ENCODE measurements at regions not wholly inside any gene's neighbourhood (a gene's known extent, or its start where the extent isn't known, plus 50 kb on each side); places are given as distances from the start of the nearest gene placed in this dataset.

DNA sequence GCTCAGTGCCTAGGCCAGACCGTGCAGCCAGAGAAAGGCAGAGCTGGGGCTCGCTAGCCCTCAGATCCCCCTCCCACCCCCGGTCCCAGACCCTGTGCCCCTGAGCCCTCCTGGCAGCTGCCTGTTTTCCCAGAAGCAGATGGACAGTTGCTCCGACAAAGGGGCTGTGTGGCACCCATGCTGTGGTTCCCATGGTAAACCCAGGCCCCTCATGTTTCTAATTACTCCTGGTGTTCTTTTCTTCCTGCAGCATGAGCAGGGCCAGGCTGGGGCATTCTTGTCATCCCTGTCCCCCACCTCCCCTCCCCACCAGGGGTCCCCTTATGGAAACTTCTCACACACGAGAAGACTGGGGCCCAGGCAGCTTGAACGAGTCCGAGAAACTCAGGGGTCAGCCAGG lies 269.6 kb downstream of the HAUS1 start:
- Histone ChIP-seq H3K9me3 (ENCODE audit: control insufficient read depth in 4 of 4, low read length in 3 of 4) (no peaks in the 10 kb centered on the region), H3K27ac (ENCODE audit: low read depth in 1 of 2, low read length in 2 of 2) (no peak overlapping the region), H3K36me3 (ENCODE audit: control insufficient read depth in 4 of 4, insufficient read depth in 3 of 4, low read depth in 1 of 4, low read length in 3 of 4) (no peaks in the 10 kb centered on the region), H3K9ac (ENCODE audit: low read depth in 1 of 2, low read length in 2 of 2) (no peak overlapping the region), H3K4me1 (ENCODE audit: control insufficient read depth in 4 of 4, insufficient read depth in 4 of 4, low read length in 3 of 4) (peaks cover 0 to 3% (median 0%) of the 10 kb centered on the region in 4 donors), H3K4me3 (ENCODE audit: low read depth in 1 of 3, low read length in 3 of 3) (no peak overlapping the region), H3K27me3 (ENCODE audit: control insufficient read depth in 4 of 4, insufficient read depth in 4 of 4, low read length in 3 of 4) (no peaks in the 10 kb centered on the region)
- no peak for TF ChIP-seq EGR1 (IDR thresholded peaks at IDR 0.05; ENCODE audit: low read depth in 2 of 2)
- TF ChIP-seq, protein P1, sequence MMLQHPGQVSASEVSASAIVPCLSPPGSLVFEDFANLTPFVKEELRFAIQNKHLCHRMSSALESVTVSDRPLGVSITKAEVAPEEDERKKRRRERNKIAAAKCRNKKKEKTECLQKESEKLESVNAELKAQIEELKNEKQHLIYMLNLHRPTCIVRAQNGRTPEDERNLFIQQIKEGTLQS (IDR thresholded peaks at IDR 0.05) = no peak
- no peak for TF ChIP-seq HNF4G (IDR thresholded peaks at IDR 0.05)
- no peak for TF ChIP-seq SP1 (IDR thresholded peaks at IDR 0.05)
- TF ChIP-seq HNF4A (conservative IDR thresholded peaks at IDR 0.05) = no peak
- TF ChIP-seq, protein P2, sequence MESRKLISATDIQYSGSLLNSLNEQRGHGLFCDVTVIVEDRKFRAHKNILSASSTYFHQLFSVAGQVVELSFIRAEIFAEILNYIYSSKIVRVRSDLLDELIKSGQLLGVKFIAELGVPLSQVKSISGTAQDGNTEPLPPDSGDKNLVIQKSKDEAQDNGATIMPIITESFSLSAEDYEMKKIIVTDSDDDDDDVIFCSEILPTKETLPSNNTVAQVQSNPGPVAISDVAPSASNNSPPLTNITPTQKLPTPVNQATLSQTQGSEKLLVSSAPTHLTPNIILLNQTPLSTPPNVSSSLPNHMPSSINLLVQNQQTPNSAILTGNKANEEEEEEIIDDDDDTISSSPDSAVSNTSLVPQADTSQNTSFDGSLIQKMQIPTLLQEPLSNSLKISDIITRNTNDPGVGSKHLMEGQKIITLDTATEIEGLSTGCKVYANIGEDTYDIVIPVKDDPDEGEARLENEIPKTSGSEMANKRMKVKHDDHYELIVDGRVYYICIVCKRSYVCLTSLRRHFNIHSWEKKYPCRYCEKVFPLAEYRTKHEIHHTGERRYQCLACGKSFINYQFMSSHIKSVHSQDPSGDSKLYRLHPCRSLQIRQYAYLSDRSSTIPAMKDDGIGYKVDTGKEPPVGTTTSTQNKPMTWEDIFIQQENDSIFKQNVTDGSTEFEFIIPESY (IDR thresholded peaks at IDR 0.05) = no peak
- DNase-seq (ENCODE audit: low spot score) = no peak
- WGBS = 88% methylated on average over 7 of the region's 7 CpGs

DNA sequence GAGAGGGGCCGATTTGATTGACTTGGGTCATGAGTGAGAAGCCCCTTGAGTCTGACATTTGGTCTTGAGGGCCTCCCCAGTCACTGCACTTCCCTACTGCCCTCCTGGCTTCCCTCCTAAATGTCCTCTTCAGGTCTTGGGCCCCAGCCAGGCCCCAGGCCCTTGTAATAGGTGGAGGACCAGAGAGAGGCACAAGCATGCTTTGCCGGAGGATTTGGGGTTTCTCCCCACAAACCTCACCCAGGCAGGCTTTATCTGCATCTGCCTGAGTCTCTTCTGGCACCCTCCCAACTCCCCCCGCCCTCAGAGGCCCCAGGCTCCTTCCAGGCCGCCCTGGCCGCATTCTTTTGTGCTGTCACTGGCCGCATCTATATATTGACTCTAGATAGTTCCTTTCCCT lies 270.7 kb downstream of the HAUS1 start:
- peak; percentile 44 for DNase-seq (ENCODE audit: low spot score)
- no peak overlapping the region for H3K27ac ChIP-seq (ENCODE audit: low read depth in 1 of 2, low read length in 2 of 2)
- H3K4me3 ChIP-seq (ENCODE audit: low read depth in 1 of 3, low read length in 3 of 3) = no peak overlapping the region
- H3K9ac ChIP-seq (ENCODE audit: low read depth in 1 of 2, low read length in 2 of 2) = no peak overlapping the region
- TF ChIP-seq RAD21 (IDR thresholded peaks at IDR 0.05) (no peak), HNF4A (conservative IDR thresholded peaks at IDR 0.05) (no peak), NR2F2 (IDR thresholded peaks at IDR 0.05) (no peak), HNF4G (IDR thresholded peaks at IDR 0.05) (no peak), RXRA (IDR thresholded peaks at IDR 0.05) (no peak), JUND (IDR thresholded peaks at IDR 0.05) (no peak), GABPA (IDR thresholded peaks at IDR 0.05 in 1 of 2, conservative IDR thresholded peaks at IDR 0.05 in 1 of 2) (no peak), FOXA2 (IDR thresholded peaks at IDR 0.05) (no peak), FOXA1 (IDR thresholded peaks at IDR 0.05) (no peak), EGR1 (IDR thresholded peaks at IDR 0.05; ENCODE audit: low read depth in 2 of 2) (no peak), SP1 (IDR thresholded peaks at IDR 0.05) (no peak), TAF1 (conservative IDR thresholded peaks at IDR 0.05) (no peak), YY1 (IDR thresholded peaks at IDR 0.05) (no peak)
- TF ChIP-seq, protein P2 (IDR thresholded peaks at IDR 0.05) = no peak
- TF ChIP-seq, protein P3, sequence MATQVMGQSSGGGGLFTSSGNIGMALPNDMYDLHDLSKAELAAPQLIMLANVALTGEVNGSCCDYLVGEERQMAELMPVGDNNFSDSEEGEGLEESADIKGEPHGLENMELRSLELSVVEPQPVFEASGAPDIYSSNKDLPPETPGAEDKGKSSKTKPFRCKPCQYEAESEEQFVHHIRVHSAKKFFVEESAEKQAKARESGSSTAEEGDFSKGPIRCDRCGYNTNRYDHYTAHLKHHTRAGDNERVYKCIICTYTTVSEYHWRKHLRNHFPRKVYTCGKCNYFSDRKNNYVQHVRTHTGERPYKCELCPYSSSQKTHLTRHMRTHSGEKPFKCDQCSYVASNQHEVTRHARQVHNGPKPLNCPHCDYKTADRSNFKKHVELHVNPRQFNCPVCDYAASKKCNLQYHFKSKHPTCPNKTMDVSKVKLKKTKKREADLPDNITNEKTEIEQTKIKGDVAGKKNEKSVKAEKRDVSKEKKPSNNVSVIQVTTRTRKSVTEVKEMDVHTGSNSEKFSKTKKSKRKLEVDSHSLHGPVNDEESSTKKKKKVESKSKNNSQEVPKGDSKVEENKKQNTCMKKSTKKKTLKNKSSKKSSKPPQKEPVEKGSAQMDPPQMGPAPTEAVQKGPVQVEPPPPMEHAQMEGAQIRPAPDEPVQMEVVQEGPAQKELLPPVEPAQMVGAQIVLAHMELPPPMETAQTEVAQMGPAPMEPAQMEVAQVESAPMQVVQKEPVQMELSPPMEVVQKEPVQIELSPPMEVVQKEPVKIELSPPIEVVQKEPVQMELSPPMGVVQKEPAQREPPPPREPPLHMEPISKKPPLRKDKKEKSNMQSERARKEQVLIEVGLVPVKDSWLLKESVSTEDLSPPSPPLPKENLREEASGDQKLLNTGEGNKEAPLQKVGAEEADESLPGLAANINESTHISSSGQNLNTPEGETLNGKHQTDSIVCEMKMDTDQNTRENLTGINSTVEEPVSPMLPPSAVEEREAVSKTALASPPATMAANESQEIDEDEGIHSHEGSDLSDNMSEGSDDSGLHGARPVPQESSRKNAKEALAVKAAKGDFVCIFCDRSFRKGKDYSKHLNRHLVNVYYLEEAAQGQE (IDR thresholded peaks at IDR 0.05) = no peak
- TF ChIP-seq, protein P4, sequence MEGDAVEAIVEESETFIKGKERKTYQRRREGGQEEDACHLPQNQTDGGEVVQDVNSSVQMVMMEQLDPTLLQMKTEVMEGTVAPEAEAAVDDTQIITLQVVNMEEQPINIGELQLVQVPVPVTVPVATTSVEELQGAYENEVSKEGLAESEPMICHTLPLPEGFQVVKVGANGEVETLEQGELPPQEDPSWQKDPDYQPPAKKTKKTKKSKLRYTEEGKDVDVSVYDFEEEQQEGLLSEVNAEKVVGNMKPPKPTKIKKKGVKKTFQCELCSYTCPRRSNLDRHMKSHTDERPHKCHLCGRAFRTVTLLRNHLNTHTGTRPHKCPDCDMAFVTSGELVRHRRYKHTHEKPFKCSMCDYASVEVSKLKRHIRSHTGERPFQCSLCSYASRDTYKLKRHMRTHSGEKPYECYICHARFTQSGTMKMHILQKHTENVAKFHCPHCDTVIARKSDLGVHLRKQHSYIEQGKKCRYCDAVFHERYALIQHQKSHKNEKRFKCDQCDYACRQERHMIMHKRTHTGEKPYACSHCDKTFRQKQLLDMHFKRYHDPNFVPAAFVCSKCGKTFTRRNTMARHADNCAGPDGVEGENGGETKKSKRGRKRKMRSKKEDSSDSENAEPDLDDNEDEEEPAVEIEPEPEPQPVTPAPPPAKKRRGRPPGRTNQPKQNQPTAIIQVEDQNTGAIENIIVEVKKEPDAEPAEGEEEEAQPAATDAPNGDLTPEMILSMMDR (IDR thresholded peaks at IDR 0.05; ENCODE audit: low read depth, low read length, missing input control) = no peak
- TF ChIP-seq, protein P5, sequence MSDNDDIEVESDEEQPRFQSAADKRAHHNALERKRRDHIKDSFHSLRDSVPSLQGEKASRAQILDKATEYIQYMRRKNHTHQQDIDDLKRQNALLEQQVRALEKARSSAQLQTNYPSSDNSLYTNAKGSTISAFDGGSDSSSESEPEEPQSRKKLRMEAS (IDR thresholded peaks at IDR 0.05) = no peak
- TF ChIP-seq, protein P1 (IDR thresholded peaks at IDR 0.05) = no peak
- H3K27me3 ChIP-seq (ENCODE audit: control insufficient read depth in 4 of 4, insufficient read depth in 4 of 4, low read length in 3 of 4) = no peaks in the 10 kb centered on the region
- H3K36me3 ChIP-seq (ENCODE audit: control insufficient read depth in 4 of 4, insufficient read depth in 3 of 4, low read depth in 1 of 4, low read length in 3 of 4) = no peaks in the 10 kb centered on the region
- H3K9me3 ChIP-seq (ENCODE audit: control insufficient read depth in 4 of 4, low read length in 3 of 4) = no peaks in the 10 kb centered on the region
- peaks cover 0 to 3% (median 0%) of the 10 kb centered on the region in 4 donors for H3K4me1 ChIP-seq (ENCODE audit: control insufficient read depth in 4 of 4, insufficient read depth in 4 of 4, low read length in 3 of 4)
- 81% methylated on average over 6 of the region's 6 CpGs for WGBS

All from liver (tissue), 8 donors.